ENCODE measurements at regions not wholly inside any gene's neighbourhood (a gene's known extent, or its start where the extent isn't known, plus 50 kb on each side); places are given as distances from the start of the nearest gene placed in this dataset.

GRCh38 chr15:79632457-79632856 lies 200.3 kb downstream of the MINAR1 start:
- Histone ChIP-seq H3K36me3 (ENCODE audit: control insufficient read depth, insufficient read depth, low read length) (no peaks in the 10 kb centered on the region), H3K4me3 (replicated peaks; ENCODE audit: low read depth, low read length) (no peak overlapping the region), H3K27me3 (replicated peaks; ENCODE audit: control insufficient read depth, insufficient read depth, low read length) (no peaks in the 10 kb centered on the region; the same call in 1 of the 2 replicates)
- DNase-seq (ENCODE audit: extremely low read depth, insufficient read length) = no peak
- TF ChIP-seq CTCF (IDR thresholded peaks at IDR 0.05; ENCODE audit: insufficient read depth, low read length, poor library complexity, severe bottlenecking) = no peak

DNA sequence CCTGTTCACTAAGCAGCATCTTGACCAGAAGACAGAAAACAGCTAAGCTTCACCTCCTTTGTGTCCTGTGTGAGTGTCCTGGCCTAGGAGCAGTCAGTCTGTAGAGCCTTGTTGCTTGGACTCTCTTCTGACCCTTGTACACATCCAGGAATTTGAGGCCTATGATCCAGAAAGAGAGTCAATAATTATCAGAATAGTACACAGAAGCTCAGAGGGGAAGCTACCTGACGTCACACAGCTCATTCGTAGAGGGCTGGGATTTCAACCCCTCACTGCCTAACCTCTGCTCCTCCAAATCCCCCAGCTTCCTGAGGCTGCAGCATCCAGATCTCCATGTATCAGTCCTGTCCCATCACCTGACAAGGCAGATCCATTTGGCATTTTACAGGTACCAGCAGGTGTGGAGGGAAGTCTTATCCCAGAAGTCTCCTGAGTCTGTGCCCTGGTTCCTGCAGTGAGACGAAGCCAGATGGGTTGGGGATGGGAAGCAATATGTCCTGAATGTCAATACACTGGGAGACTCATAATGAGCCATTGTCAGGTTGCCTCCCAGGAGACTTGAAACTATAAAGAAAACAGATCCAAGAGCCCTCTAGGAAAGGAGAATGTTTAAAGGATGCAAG lies 203.1 kb downstream of the MINAR1 start:
- no peaks in the 10 kb centered on the region; the same call in 1 of the 2 replicates for H3K27me3 ChIP-seq (replicated peaks; ENCODE audit: control insufficient read depth, insufficient read depth, low read length)
- H3K4me3 ChIP-seq (replicated peaks; ENCODE audit: low read depth, low read length) = no peak overlapping the region
- DNase-seq (ENCODE audit: extremely low read depth, insufficient read length) = no peak
- H3K36me3 ChIP-seq (ENCODE audit: control insufficient read depth, insufficient read depth, low read length) = no peaks in the 10 kb centered on the region
- TF ChIP-seq CTCF (IDR thresholded peaks at IDR 0.05; ENCODE audit: insufficient read depth, low read length, poor library complexity, severe bottlenecking) = no peak

DNA sequence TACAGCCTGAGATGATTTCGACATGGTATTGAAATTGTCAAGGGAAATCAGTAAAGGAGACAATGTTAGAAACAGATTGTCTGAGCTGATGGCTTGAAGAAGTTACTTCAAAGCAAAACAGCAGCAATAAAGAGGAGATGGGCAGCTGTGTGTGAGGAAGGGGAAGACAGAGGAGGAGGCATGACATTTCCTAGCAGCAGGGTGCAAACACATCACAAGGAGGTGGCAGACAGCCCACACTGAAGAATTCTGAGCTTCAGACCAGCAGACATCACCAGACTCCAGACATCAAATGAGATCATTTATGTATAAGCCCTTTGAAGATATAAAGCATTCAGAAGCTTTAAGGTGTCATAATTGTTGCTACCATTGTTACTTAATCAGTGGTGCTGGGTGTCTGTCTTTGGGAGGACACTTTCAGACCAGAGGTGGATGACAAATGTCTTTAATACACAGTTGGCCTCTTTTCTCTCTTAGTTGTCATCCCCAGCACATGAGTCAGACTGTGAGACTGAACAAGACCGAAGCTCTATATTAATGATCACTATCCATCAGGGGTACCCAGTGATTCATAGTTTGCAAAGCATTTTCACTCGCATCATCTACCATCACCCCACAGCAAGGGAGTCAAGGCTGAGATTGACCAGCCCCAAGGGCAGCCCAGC lies 203.9 kb downstream of the MINAR1 start:
- no peaks in the 10 kb centered on the region for H3K36me3 ChIP-seq (ENCODE audit: control insufficient read depth, insufficient read depth, low read length)
- no peak overlapping the region for H3K4me3 ChIP-seq (replicated peaks; ENCODE audit: low read depth, low read length)
- TF ChIP-seq CTCF (IDR thresholded peaks at IDR 0.05; ENCODE audit: insufficient read depth, low read length, poor library complexity, severe bottlenecking) = no peak
- DNase-seq (ENCODE audit: extremely low read depth, insufficient read length) = no peak
- no peaks in the 10 kb centered on the region; the same call in 1 of the 2 replicates for H3K27me3 ChIP-seq (replicated peaks; ENCODE audit: control insufficient read depth, insufficient read depth, low read length)

DNA sequence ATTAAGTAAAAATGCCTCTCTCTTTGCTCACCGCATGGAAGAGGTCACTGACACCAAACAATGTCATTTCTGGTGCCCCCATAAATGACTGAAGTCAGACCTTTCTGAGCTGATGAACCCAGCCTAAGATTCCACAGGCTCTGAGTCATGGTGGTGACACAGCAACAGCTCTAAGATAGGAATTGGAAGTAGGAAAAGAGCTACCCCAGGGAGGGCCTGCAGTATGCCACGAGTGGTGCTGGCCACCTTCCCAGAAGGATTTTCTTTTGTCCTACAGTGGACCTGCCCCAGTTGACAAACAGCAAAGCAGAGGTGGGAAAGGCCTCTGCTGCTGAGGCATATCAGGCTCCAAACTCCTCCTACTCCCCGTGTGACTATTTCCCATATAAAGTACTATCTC lies 208.1 kb downstream of the MINAR1 start:
- no peak overlapping the region for H3K4me3 ChIP-seq (replicated peaks; ENCODE audit: low read depth, low read length)
- H3K36me3 ChIP-seq (ENCODE audit: control insufficient read depth, insufficient read depth, low read length) = no peaks in the 10 kb centered on the region
- DNase-seq (ENCODE audit: extremely low read depth, insufficient read length) = no peak
- no peaks in the 10 kb centered on the region; the same call in 1 of the 2 replicates for H3K27me3 ChIP-seq (replicated peaks; ENCODE audit: control insufficient read depth, insufficient read depth, low read length)
- no peak for TF ChIP-seq CTCF (IDR thresholded peaks at IDR 0.05; ENCODE audit: insufficient read depth, low read length, poor library complexity, severe bottlenecking)

DNA sequence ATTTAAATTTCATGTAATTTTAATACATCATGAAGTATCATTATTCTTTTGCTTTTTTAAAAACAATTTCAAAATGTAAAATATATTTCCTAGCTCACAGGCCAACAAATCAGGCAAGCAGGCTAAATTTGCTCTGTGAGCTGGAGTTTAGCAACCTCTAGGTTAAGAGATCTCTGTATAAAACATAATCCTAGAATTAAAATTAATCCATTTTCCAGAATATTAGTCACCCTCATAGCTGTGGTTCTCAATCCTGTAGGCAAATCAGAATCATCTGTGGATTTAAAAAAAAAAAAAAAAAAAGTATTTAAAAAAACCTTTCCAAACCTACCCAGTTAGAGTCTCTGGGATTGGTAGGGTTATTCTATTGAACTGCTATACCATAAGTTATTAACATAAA lies 209.7 kb downstream of the MINAR1 start:
- no peaks in the 10 kb centered on the region for H3K36me3 ChIP-seq (ENCODE audit: control insufficient read depth, insufficient read depth, low read length)
- no peak for DNase-seq (ENCODE audit: extremely low read depth, insufficient read length)
- TF ChIP-seq CTCF (IDR thresholded peaks at IDR 0.05; ENCODE audit: insufficient read depth, low read length, poor library complexity, severe bottlenecking) = no peak
- H3K4me3 ChIP-seq (replicated peaks; ENCODE audit: low read depth, low read length) = no peak overlapping the region
- H3K27me3 ChIP-seq (replicated peaks; ENCODE audit: control insufficient read depth, insufficient read depth, low read length) = no peaks in the 10 kb centered on the region; the same call in 1 of the 2 replicates
